Right lung (tissue), 2 donors: ENCODE measurements at regions not wholly inside any gene's neighbourhood (a gene's known extent, or its start where the extent isn't known, plus 50 kb on each side); places are given as distances from the start of the nearest gene placed in this dataset.
A peak's percentile ranks its signal among the peaks of the same experiment; 100 is the strongest.

Experiments
- DNase-seq, 2 donors: peaks; one replicate each; pipeline ENCODE4 v3.0.0-alpha.2; 2013

GRCh38 chr7:9854605-9855004, 1119.1 kb upstream of the PHF14 start:
- DNase-seq = no peak

GRCh38 chr7:9856668-9857067, 1117.0 kb upstream of the PHF14 start:
- peak in 1 of 2 donors; percentile 12 for DNase-seq

- DNase-seq = peak; percentile 16 to 26
Measured at GRCh38 chr7:9863545-9863944, 1110.1 kb upstream of the PHF14 start.

- no peak for DNase-seq
Measured at GRCh38 chr7:9869151-9869550, 1104.5 kb upstream of the PHF14 start.

GRCh38 chr7:9869566-9869965, 1104.1 kb upstream of the PHF14 start:
- no peak for DNase-seq

- DNase-seq = no peak
Measured at GRCh38 chr7:9870674-9871073, 1103.0 kb upstream of the PHF14 start.

- DNase-seq = no peak
Measured at GRCh38 chr7:9874182-9874581, 1099.5 kb upstream of the PHF14 start.

- DNase-seq = no peak
Measured at GRCh38 chr7:9876053-9876452, 1097.6 kb upstream of the PHF14 start.

- no peak for DNase-seq
Measured at GRCh38 chr7:9889554-9889953, 1084.1 kb upstream of the PHF14 start.

- DNase-seq = no peak
Measured at GRCh38 chr7:9890092-9890491, 1083.6 kb upstream of the PHF14 start.

- no peak for DNase-seq
Measured at GRCh38 chr7:9891056-9891455, 1082.6 kb upstream of the PHF14 start.

GRCh38 chr7:9900339-9900738, 1073.3 kb upstream of the PHF14 start:
- no peak for DNase-seq

GRCh38 chr7:9921326-9921725, 1052.3 kb upstream of the PHF14 start:
- no peak for DNase-seq

- DNase-seq = peak in 1 of 2 donors; percentile 2
Measured at GRCh38 chr7:9937944-9938631, 1035.6 kb upstream of the PHF14 start.

GRCh38 chr7:9939176-9939575, 1034.5 kb upstream of the PHF14 start:
- DNase-seq = no peak

GRCh38 chr7:9945131-9945530, 1028.5 kb upstream of the PHF14 start:
- no peak for DNase-seq

- DNase-seq = no peak
Measured at GRCh38 chr7:9945857-9946256, 1027.8 kb upstream of the PHF14 start.

- DNase-seq = no peak
Measured at GRCh38 chr7:9955138-9955537, 1018.5 kb upstream of the PHF14 start.

- DNase-seq = no peak
Measured at GRCh38 chr7:9958486-9958885, 1015.2 kb upstream of the PHF14 start.

GRCh38 chr7:9960460-9960859, 1013.2 kb upstream of the PHF14 start:
- DNase-seq = no peak

GRCh38 chr7:9961161-9961922, 1012.3 kb upstream of the PHF14 start:
- no peak for DNase-seq

GRCh38 chr7:9962742-9963141, 1010.9 kb upstream of the PHF14 start:
- no peak for DNase-seq
